Psoas muscle (tissue), 7 donors: ENCODE measurements at regions not wholly inside any gene's neighbourhood (a gene's known extent, or its start where the extent isn't known, plus 50 kb on each side); places are given as distances from the start of the nearest gene placed in this dataset.

Experiments used
- ATAC-seq, 4 donors: fragments of 200-7000 bp; cut with Tn5 transposase; one replicate each; pipeline ENCODE4 v1.9.1; 2020; ENCODE audit warnings: moderate library complexity in 3 of 4, mild to moderate bottlenecking in 2 of 4
- DNase-seq, 2 donors: peaks; one replicate each; pipeline ENCODE4 v3.0.0-alpha.2; 2020
- H3K27ac ChIP-seq: fragments of 200-600 bp; one replicate; pipeline ENCODE4 v1.8.0; 2022
- H3K27me3 ChIP-seq, 3 donors: fragments of 200-600 bp in 1 of 3; one replicate each; pipeline versions ENCODE4 v1.6.1 to v1.8.0; 2013 to 2022; ENCODE audit warnings: low read length in 2 of 3, mild to moderate bottlenecking in 2 of 3, moderate library complexity in 1 of 3; ENCODE audit not compliant: insufficient read depth in 3 of 3
- H3K36me3 ChIP-seq, 2 donors: fragments of 200-600 bp in 1 of 2; one replicate each; pipeline versions ENCODE4 v1.6.1 to v1.8.0; 2013 to 2022; ENCODE audit warnings: low read depth in 1 of 2, mild to moderate bottlenecking in 1 of 2, moderate library complexity in 1 of 2; ENCODE audit not compliant: insufficient read depth in 1 of 2
- H3K4me1 ChIP-seq: fragments of 200-600 bp; one replicate; pipeline ENCODE4 v1.8.0; 2022
- H3K4me3 ChIP-seq: fragments of 200-600 bp; one replicate; pipeline ENCODE4 v1.8.0; 2022; ENCODE audit warnings: mild to moderate bottlenecking
- H3K9me3 ChIP-seq: fragments of 200-600 bp; one replicate; pipeline ENCODE4 v1.8.0; 2022
- CTCF ChIP-seq: fragments of 200-600 bp; IDR thresholded peaks from one replicate; pipeline ENCODE4 v1.8.0; 2022; ENCODE audit warnings: antibody characterized with exemption
- WGBS, 3 donors: extraction: QIAGEN DNeasy Blood & Tissue Kit; methylation state at CpG; one replicate each; pipeline versions ENCODE4 v1.1.6 to v1.1.7; 2013; 5-methylcytosine and 5-hydroxymethylcytosine counted together
- intact Hi-C, 2 donors: fragments of 100-400 bp; cut with DNase I; formaldehyde crosslinking; loops; one replicate each; pipeline versions ENCODE4 v1.11.0 to v1.14.2; 2022
- donor health status: healthy with polysubstance abuse.
- donor health status: DM: no; HTN: no; CAD: no; lungs with moderate emphysema.
- donor health status: Bipolar disorder and iron deficiency.
- donor health status: healthy.
- donor health status: DM: yes; HTN: yes; CAD: no.
- donor health status: DM: no; HTN: no; CAD: no.
- donor health status: DM: yes; HTN: yes; CAD: no.

- Histone ChIP-seq H3K36me3 (no peaks in the 10 kb centered on the region), H3K27ac (no peak overlapping the region), H3K4me3 (no peak overlapping the region), H3K9me3 (no peaks in the 10 kb centered on the region), H3K27me3 (no peaks in the 10 kb centered on the region), H3K4me1 (no peaks in the 10 kb centered on the region)
- TF ChIP-seq CTCF: no peak
- intact Hi-C loops: no loop called here
- WGBS, 3 donors: 87 to 94% (median 90%) methylated on average over 7 of the region's 7 CpGs
- DNase-seq: no peak
- no peak for ATAC-seq
These were observed 502.3 kb downstream of the SHQ1 start for GRCh38 chr3:72345980-72346379.

GRCh38 chr3:72345237-72345878, 502.9 kb downstream of the SHQ1 start:
- TF ChIP-seq CTCF: no peak
- intact Hi-C loops: no loop called here
- DNase-seq (no peak), ATAC-seq (no peak)
- no peaks in the 10 kb centered on the region for H3K4me1 ChIP-seq
- H3K9me3 ChIP-seq: no peaks in the 10 kb centered on the region
- no peak overlapping the region for H3K27ac ChIP-seq
- H3K4me3 ChIP-seq: no peak overlapping the region
- no peaks in the 10 kb centered on the region for H3K27me3 ChIP-seq
- no peaks in the 10 kb centered on the region for H3K36me3 ChIP-seq
- WGBS, 3 donors: 80 to 83% (median 81%) methylated on average over 7 of the region's 7 CpGs

- H3K4me1 ChIP-seq: no peaks in the 10 kb centered on the region
- 89 to 98% (median 94%) methylated on average over 6 of the region's 6 CpGs for WGBS, 3 donors
- ATAC-seq (no peak), DNase-seq (no peak)
- no peaks in the 10 kb centered on the region for H3K27me3 ChIP-seq
- H3K4me3 ChIP-seq: no peak overlapping the region
- intact Hi-C loops: no loop called here
- no peak for TF ChIP-seq CTCF
- H3K9me3 ChIP-seq: no peaks in the 10 kb centered on the region
- H3K36me3 ChIP-seq: no peaks in the 10 kb centered on the region
- H3K27ac ChIP-seq: no peak overlapping the region
These were observed 503.6 kb downstream of the SHQ1 start for GRCh38 chr3:72344647-72345046.

- no peak for TF ChIP-seq CTCF
- Histone ChIP-seq H3K36me3 (no peaks in the 10 kb centered on the region), H3K27ac (no peak overlapping the region), H3K4me3 (no peak overlapping the region), H3K4me1 (no peaks in the 10 kb centered on the region), H3K9me3 (no peaks in the 10 kb centered on the region), H3K27me3 (no peaks in the 10 kb centered on the region)
- ATAC-seq (no peak), DNase-seq (no peak)
- intact Hi-C loops: no loop called here
- WGBS, 3 donors: 79 to 95% (median 91%) methylated on average over 1 of the region's 1 CpG
These were observed 504.0 kb downstream of the SHQ1 start for GRCh38 chr3:72344236-72344635.

GRCh38 chr3:72343078-72343477, 505.2 kb downstream of the SHQ1 start:
- Histone ChIP-seq H3K27ac (no peak overlapping the region), H3K9me3 (no peaks in the 10 kb centered on the region), H3K36me3 (no peaks in the 10 kb centered on the region), H3K4me1 (no peaks in the 10 kb centered on the region), H3K27me3 (no peaks in the 10 kb centered on the region), H3K4me3 (no peak overlapping the region)
- no peak for DNase-seq
- intact Hi-C loops: no loop called here
- no peak for TF ChIP-seq CTCF
- 43 to 69% (median 64%) methylated on average over 3 of the region's 3 CpGs for WGBS, 3 donors
- ATAC-seq: no peak
